ENCODE measurements at regions not wholly inside any gene's neighbourhood (a gene's known extent, or its start where the extent isn't known, plus 50 kb on each side); places are given as distances from the start of the nearest gene placed in this dataset.

GRCh38 chr22:49197505-49197904 lies 630.2 kb downstream of the BRD1 start:
- DNase-seq: no peak

- DNase-seq: no peak
Measured at GRCh38 chr22:49196046-49196511, 631.6 kb downstream of the BRD1 start.

- DNase-seq: no peak
Measured at GRCh38 chr22:49195636-49196035, 632.0 kb downstream of the BRD1 start.

GRCh38 chr22:49193901-49194465 lies 633.7 kb downstream of the BRD1 start:
- DNase-seq: no peak

- no peak for DNase-seq
Measured at GRCh38 chr22:49193348-49193747, 634.3 kb downstream of the BRD1 start.

GRCh38 chr22:49192857-49193250 lies 634.8 kb downstream of the BRD1 start:
- no peak for DNase-seq

GRCh38 chr22:49192180-49192856 lies 635.4 kb downstream of the BRD1 start:
- no peak for DNase-seq

GRCh38 chr22:49191506-49191980 lies 636.1 kb downstream of the BRD1 start:
- no peak for DNase-seq

- DNase-seq: no peak
Measured at GRCh38 chr22:49190816-49191505, 636.7 kb downstream of the BRD1 start.

GRCh38 chr22:49189871-49190270 lies 637.8 kb downstream of the BRD1 start:
- DNase-seq: no peak

- no peak for DNase-seq
Measured at GRCh38 chr22:49188591-49188990, 639.1 kb downstream of the BRD1 start.

GRCh38 chr22:49188091-49188490 lies 639.6 kb downstream of the BRD1 start:
- no peak for DNase-seq

- no peak for DNase-seq
Measured at GRCh38 chr22:49186762-49187161, 640.9 kb downstream of the BRD1 start.

- DNase-seq: no peak
Measured at GRCh38 chr22:49186293-49186692, 641.4 kb downstream of the BRD1 start.

GRCh38 chr22:49185312-49185969 lies 642.2 kb downstream of the BRD1 start:
- DNase-seq: no peak

- no peak for DNase-seq
Measured at GRCh38 chr22:49184736-49185135, 642.9 kb downstream of the BRD1 start.

- DNase-seq: no peak
Measured at GRCh38 chr22:49183826-49184216, 643.9 kb downstream of the BRD1 start.

GRCh38 chr22:49183208-49183825 lies 644.4 kb downstream of the BRD1 start:
- DNase-seq: no peak

- no peak for DNase-seq
Measured at GRCh38 chr22:49182416-49182815, 645.3 kb downstream of the BRD1 start.

GRCh38 chr22:49181942-49182341 lies 645.7 kb downstream of the BRD1 start:
- DNase-seq: no peak

GRCh38 chr22:49181431-49181830 lies 646.2 kb downstream of the BRD1 start:
- no peak for DNase-seq

- no peak for DNase-seq
Measured at GRCh38 chr22:49180683-49181024, 647.0 kb downstream of the BRD1 start.
